ENCODE measurements at regions not wholly inside any gene's neighbourhood (a gene's known extent, or its start where the extent isn't known, plus 50 kb on each side); places are given as distances from the start of the nearest gene placed in this dataset.

- H3K27me3 Mint-ChIP-seq (ENCODE audit: unreplicated experiment) = no peaks in the 10 kb centered on the region
- no peaks in the 10 kb centered on the region for H3K9me3 Mint-ChIP-seq (ENCODE audit: unreplicated experiment)
- H3K4me1 Mint-ChIP-seq (ENCODE audit: unreplicated experiment) = no peaks in the 10 kb centered on the region
- no peak for DNase-seq (ENCODE audit: low spot score)
- no peak for TF ChIP-seq CTCF (IDR thresholded peaks at IDR 0.05; ENCODE audit: unreplicated experiment)
- no peak overlapping the region for H3K4me3 Mint-ChIP-seq (ENCODE audit: unreplicated experiment)
- no peak overlapping the region for H3K27ac Mint-ChIP-seq (ENCODE audit: unreplicated experiment)
- no peaks in the 10 kb centered on the region for H3K36me3 Mint-ChIP-seq (ENCODE audit: low read depth, unreplicated experiment)
Observed at GRCh38 chr21:35924714-35925301, 135.5 kb downstream of the SETD4 start.

GRCh38 chr21:35923971-35924370 lies 136.4 kb downstream of the SETD4 start:
- Mint-ChIP-seq H3K27ac (ENCODE audit: unreplicated experiment) (no peak overlapping the region), H3K36me3 (ENCODE audit: low read depth, unreplicated experiment) (no peaks in the 10 kb centered on the region), H3K27me3 (ENCODE audit: unreplicated experiment) (no peaks in the 10 kb centered on the region), H3K4me3 (ENCODE audit: unreplicated experiment) (no peak overlapping the region), H3K9me3 (ENCODE audit: unreplicated experiment) (no peaks in the 10 kb centered on the region), H3K4me1 (ENCODE audit: unreplicated experiment) (no peaks in the 10 kb centered on the region)
- no peak for TF ChIP-seq CTCF (IDR thresholded peaks at IDR 0.05; ENCODE audit: unreplicated experiment)
- DNase-seq (ENCODE audit: low spot score) = no peak

- Mint-ChIP-seq H3K4me3 (ENCODE audit: unreplicated experiment) (no peak overlapping the region), H3K27ac (ENCODE audit: unreplicated experiment) (no peak overlapping the region), H3K4me1 (ENCODE audit: unreplicated experiment) (no peaks in the 10 kb centered on the region), H3K36me3 (ENCODE audit: low read depth, unreplicated experiment) (no peaks in the 10 kb centered on the region), H3K9me3 (ENCODE audit: unreplicated experiment) (no peaks in the 10 kb centered on the region), H3K27me3 (ENCODE audit: unreplicated experiment) (no peaks in the 10 kb centered on the region)
- DNase-seq (ENCODE audit: low spot score) = no peak
- no peak for TF ChIP-seq CTCF (IDR thresholded peaks at IDR 0.05; ENCODE audit: unreplicated experiment)
Observed at GRCh38 chr21:35922618-35923017, 137.7 kb downstream of the SETD4 start.

GRCh38 chr21:35921471-35921870 lies 138.9 kb downstream of the SETD4 start:
- Mint-ChIP-seq H3K4me1 (ENCODE audit: unreplicated experiment) (no peaks in the 10 kb centered on the region), H3K27me3 (ENCODE audit: unreplicated experiment) (no peaks in the 10 kb centered on the region)

More at GRCh38 chr21:35921471-35921870, 138.9 kb downstream of the SETD4 start:
- H3K27ac Mint-ChIP-seq (ENCODE audit: unreplicated experiment) = no peak overlapping the region
- H3K36me3 Mint-ChIP-seq (ENCODE audit: low read depth, unreplicated experiment) = no peaks in the 10 kb centered on the region
- H3K9me3 Mint-ChIP-seq (ENCODE audit: unreplicated experiment) = no peaks in the 10 kb centered on the region
- TF ChIP-seq CTCF (IDR thresholded peaks at IDR 0.05; ENCODE audit: unreplicated experiment) = no peak
- DNase-seq (ENCODE audit: low spot score) = no peak
- no peak overlapping the region for H3K4me3 Mint-ChIP-seq (ENCODE audit: unreplicated experiment)

All from endothelial cell (in vitro differentiated cells).